Calu3 (cell line): ENCODE measurements at regions not wholly inside any gene's neighbourhood (a gene's known extent, or its start where the extent isn't known, plus 50 kb on each side); places are given as distances from the start of the nearest gene placed in this dataset.

ENCODE experiments used
- BruUV-seq: library from RNA; stranded (reverse); fragments of 400-500 nt; replicated peaks from 2 replicates; lab custom pipeline; 2021; lab: Mats Ljungman, UMichigan
- CTCF ChIA-PET: fragments of 300-600 bp; sonication (Branson Sonifier 250); formaldehyde crosslinking; loops from one replicate; lab custom pipeline; 2022; ENCODE audit warnings: antibody characterized with exemption; lab: Charles Lee
- DNase-seq: peaks from one replicate; pipeline ENCODE4 v3.0.0; 2022
- H3K27ac Mint-ChIP-seq: one replicate; pipeline ENCODE4 v1.8.0; 2022; ENCODE audit warnings: mixed read lengths; ENCODE audit not compliant: unreplicated experiment
- H3K27me3 Mint-ChIP-seq: one replicate; pipeline ENCODE4 v1.8.0; 2022; ENCODE audit warnings: mixed read lengths; ENCODE audit not compliant: unreplicated experiment
- H3K36me3 Mint-ChIP-seq: one replicate; pipeline ENCODE4 v1.8.0; 2022; ENCODE audit warnings: mild to moderate bottlenecking, moderate library complexity, mixed read lengths; ENCODE audit not compliant: insufficient read depth, unreplicated experiment
- H3K4me1 Mint-ChIP-seq: one replicate; pipeline ENCODE4 v1.8.0; 2022; ENCODE audit warnings: mild to moderate bottlenecking, low read depth, mixed read lengths; ENCODE audit not compliant: unreplicated experiment
- H3K4me3 Mint-ChIP-seq: one replicate; pipeline ENCODE4 v1.8.0; 2022; ENCODE audit warnings: mild to moderate bottlenecking, low read depth, moderate library complexity, mixed read lengths; ENCODE audit not compliant: unreplicated experiment
- H3K9me3 Mint-ChIP-seq: one replicate; pipeline ENCODE4 v1.8.0; 2022; ENCODE audit warnings: low read depth, mixed read lengths; ENCODE audit not compliant: unreplicated experiment
- intact Hi-C: fragments of 100-400 bp; cut with micrococcal nuclease; formaldehyde crosslinking; loops from one replicate; pipeline ENCODE4 v1.10.0; 2022; ENCODE audit not compliant: unreplicated experiment
- TF ChIP-seq, protein P1 (sequence below): fragments of 200-600 bp; IDR thresholded peaks from one replicate; pipeline ENCODE4 v1.8.0; 2022; ENCODE audit warnings: antibody characterized with exemption; ENCODE audit not compliant: unreplicated experiment

DNA sequence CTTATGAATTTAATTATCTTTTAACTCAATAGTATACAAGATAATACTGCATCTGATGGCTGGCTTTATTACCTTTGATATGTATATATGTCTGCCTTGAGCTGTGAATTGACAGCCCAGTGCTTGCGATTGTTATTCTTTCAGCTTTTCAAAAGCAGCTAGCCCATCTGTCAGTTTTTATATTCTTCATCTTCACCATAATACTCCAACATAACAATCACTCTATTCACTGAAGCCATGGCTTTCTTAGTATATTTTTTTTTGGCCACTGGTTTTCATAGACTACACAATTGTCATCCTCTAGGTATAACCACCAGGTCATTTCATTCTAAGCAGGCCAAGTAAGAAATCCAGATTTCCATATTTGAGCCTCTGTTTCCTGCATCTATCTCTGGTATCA is 1026.1 kb downstream of the FSCB start:
- H3K4me3 Mint-ChIP-seq: no peak overlapping the region
- TF ChIP-seq, protein P1, sequence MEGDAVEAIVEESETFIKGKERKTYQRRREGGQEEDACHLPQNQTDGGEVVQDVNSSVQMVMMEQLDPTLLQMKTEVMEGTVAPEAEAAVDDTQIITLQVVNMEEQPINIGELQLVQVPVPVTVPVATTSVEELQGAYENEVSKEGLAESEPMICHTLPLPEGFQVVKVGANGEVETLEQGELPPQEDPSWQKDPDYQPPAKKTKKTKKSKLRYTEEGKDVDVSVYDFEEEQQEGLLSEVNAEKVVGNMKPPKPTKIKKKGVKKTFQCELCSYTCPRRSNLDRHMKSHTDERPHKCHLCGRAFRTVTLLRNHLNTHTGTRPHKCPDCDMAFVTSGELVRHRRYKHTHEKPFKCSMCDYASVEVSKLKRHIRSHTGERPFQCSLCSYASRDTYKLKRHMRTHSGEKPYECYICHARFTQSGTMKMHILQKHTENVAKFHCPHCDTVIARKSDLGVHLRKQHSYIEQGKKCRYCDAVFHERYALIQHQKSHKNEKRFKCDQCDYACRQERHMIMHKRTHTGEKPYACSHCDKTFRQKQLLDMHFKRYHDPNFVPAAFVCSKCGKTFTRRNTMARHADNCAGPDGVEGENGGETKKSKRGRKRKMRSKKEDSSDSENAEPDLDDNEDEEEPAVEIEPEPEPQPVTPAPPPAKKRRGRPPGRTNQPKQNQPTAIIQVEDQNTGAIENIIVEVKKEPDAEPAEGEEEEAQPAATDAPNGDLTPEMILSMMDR: no peak
- peaks cover 7% of the 10 kb centered on the region for H3K9me3 Mint-ChIP-seq
- H3K27me3 Mint-ChIP-seq: no peaks in the 10 kb centered on the region
- H3K36me3 Mint-ChIP-seq: no peaks in the 10 kb centered on the region
- no peaks in the 10 kb centered on the region for H3K4me1 Mint-ChIP-seq
- intact Hi-C loops: no loop called here
- no TSS peak for BruUV-seq
- H3K27ac Mint-ChIP-seq: no peak overlapping the region
- no peak for DNase-seq
- CTCF ChIA-PET: no interaction called here

GRCh38 chr14:43479596-43480195 is 1027.4 kb downstream of the FSCB start:
- H3K27me3 Mint-ChIP-seq: no peaks in the 10 kb centered on the region

GRCh38 chr14:43476822-43477221 is 1030.3 kb downstream of the FSCB start:
- H3K4me1 Mint-ChIP-seq: no peaks in the 10 kb centered on the region
- H3K36me3 Mint-ChIP-seq: no peaks in the 10 kb centered on the region
- H3K27me3 Mint-ChIP-seq: no peaks in the 10 kb centered on the region
- H3K4me3 Mint-ChIP-seq: no peak overlapping the region
- intact Hi-C loops: no loop called here
- peaks cover 7% of the 10 kb centered on the region for H3K9me3 Mint-ChIP-seq
- no peak overlapping the region for H3K27ac Mint-ChIP-seq
- TF ChIP-seq, protein P1: no peak
- CTCF ChIA-PET: no interaction called here
- DNase-seq: no peak
- BruUV-seq: no TSS peak

More at GRCh38 chr14:43479596-43480195, 1027.4 kb downstream of the FSCB start:
- CTCF ChIA-PET: no interaction called here
- no TSS peak for BruUV-seq
- H3K4me3 Mint-ChIP-seq: no peak overlapping the region
- no peak overlapping the region for H3K27ac Mint-ChIP-seq
- no peaks in the 10 kb centered on the region for H3K4me1 Mint-ChIP-seq
- H3K9me3 Mint-ChIP-seq: peaks cover 7% of the 10 kb centered on the region
- intact Hi-C loops: no loop called here
- TF ChIP-seq, protein P1: no peak
- DNase-seq: no peak
- no peaks in the 10 kb centered on the region for H3K36me3 Mint-ChIP-seq

GRCh38 chr14:43475757-43476156 is 1031.3 kb downstream of the FSCB start:
- TF ChIP-seq, protein P1: no peak
- Mint-ChIP-seq H3K9me3 (peaks cover 9% of the 10 kb centered on the region), H3K4me3 (no peak overlapping the region), H3K27me3 (no peaks in the 10 kb centered on the region), H3K27ac (no peak overlapping the region), H3K36me3 (no peaks in the 10 kb centered on the region), H3K4me1 (no peaks in the 10 kb centered on the region)
- no peak for DNase-seq
- intact Hi-C loops: no loop called here
- BruUV-seq: no TSS peak
- CTCF ChIA-PET: no interaction called here
